ENCODE measurements at regions not wholly inside any gene's neighbourhood (a gene's known extent, or its start where the extent isn't known, plus 50 kb on each side); places are given as distances from the start of the nearest gene placed in this dataset.

DNA sequence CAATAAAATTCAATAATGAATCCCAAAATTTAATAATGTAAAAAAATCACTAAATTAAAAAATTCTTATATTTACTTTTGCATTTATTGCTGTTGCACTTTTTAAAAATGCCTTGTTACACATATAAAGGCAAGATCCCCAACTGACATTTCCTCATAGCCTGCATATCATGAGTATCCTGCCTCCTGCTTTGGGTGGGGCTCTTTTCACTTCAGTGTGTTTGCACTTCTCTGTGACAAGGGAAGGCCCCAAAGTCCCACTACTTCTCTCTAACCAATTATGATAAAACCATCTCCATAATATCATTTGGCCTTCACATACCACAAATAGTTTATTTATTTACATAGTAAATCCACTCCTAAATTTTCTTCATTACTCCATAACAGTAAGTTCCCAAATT, 446.1 kb upstream of the MARCKS start:
- BruUV-seq (replicated peaks), result no TSS peak
- Histone ChIP-seq H3K36me3 (ENCODE audit: control insufficient read depth, insufficient read depth, low read length) (no peaks in the 10 kb centered on the region), H3K9me3 (ENCODE audit: control insufficient read depth, insufficient read depth, low read depth, low read length) (no peaks in the 10 kb centered on the region), H3K4me3 (ENCODE audit: low read depth in 2 of 2, low read length in 2 of 2) (no peak overlapping the region), H3K4me1 (ENCODE audit: control insufficient read depth, insufficient read depth, low read length) (no peaks in the 10 kb centered on the region), H3K27me3 (ENCODE audit: control insufficient read depth, insufficient read depth, low read length) (no peaks in the 10 kb centered on the region), H3K27ac (ENCODE audit: low read length) (no peak overlapping the region)
- POLR2A ChIA-PET, result no interaction called here
- ATAC-seq (no peak), DNase-seq (ENCODE audit: low read depth, low spot score) (no peak)
- CTCF ChIA-PET, result no interaction called here
- in situ Hi-C loops (cut with HindIII; ENCODE audit: low pct_unique_long_range_greater_than_20kb, low sequenced_read_pairs), result no loop called here
- intact Hi-C loops (cut with micrococcal nuclease; ENCODE audit: unreplicated experiment), result loop anchor here (10.0 kb wide), 1 partner anchor 444 kb away; the partner anchor contains the start of gene MARCKS
- no peak for TF ChIP-seq TCF7L2 (IDR thresholded peaks at IDR 0.05; ENCODE audit: low read depth, low read length)
- no peak for TF ChIP-seq SIN3A (IDR thresholded peaks at IDR 0.05; ENCODE audit: borderline replicate concordance, insufficient read depth, low read depth, low read length)
- no peak for TF ChIP-seq POLR2AphosphoS5 (IDR thresholded peaks at IDR 0.05; ENCODE audit: low read depth, low read length)
- TF ChIP-seq, protein P1, sequence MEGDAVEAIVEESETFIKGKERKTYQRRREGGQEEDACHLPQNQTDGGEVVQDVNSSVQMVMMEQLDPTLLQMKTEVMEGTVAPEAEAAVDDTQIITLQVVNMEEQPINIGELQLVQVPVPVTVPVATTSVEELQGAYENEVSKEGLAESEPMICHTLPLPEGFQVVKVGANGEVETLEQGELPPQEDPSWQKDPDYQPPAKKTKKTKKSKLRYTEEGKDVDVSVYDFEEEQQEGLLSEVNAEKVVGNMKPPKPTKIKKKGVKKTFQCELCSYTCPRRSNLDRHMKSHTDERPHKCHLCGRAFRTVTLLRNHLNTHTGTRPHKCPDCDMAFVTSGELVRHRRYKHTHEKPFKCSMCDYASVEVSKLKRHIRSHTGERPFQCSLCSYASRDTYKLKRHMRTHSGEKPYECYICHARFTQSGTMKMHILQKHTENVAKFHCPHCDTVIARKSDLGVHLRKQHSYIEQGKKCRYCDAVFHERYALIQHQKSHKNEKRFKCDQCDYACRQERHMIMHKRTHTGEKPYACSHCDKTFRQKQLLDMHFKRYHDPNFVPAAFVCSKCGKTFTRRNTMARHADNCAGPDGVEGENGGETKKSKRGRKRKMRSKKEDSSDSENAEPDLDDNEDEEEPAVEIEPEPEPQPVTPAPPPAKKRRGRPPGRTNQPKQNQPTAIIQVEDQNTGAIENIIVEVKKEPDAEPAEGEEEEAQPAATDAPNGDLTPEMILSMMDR (IDR thresholded peaks at IDR 0.05), result no peak
- TF ChIP-seq REST (IDR thresholded peaks at IDR 0.05; ENCODE audit: insufficient read depth in 1 of 2, low read depth in 2 of 2, low read length in 1 of 2), result no peak

DNA sequence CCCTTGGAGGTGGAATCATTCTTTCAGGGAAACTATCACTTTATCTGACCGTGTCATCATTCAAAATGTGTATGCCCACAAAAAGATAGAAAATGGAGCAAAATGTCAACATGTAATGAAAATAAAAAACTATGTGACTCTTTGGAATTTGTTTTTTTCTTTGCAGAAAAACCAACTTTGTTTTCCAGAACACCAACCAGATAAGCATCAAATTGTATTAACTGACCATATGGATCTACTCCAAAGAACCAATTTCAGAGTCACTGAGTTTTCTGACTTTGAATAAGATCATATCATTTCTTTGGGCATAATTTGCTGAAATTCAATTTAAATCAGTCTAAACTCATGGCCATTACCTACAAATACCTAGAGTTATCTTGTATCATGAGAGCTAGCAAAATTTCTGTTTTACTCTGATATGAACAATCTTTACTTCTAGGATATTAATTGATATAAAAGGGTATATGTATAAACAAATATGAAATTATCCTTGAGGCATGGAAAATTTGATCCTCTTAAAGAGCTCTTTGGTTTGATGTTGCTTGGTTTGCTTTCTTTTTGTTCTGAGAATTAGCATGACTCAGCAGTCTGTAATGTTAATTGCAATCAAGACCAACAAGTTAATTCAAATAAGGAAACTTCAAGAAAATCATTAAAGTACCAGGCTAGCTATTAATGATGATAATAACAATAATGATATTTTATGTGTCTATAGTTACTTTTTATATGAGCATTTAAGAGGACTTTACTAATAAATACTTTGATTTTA, 444.4 kb upstream of the MARCKS start:
- Histone ChIP-seq H3K4me3 (ENCODE audit: low read depth in 2 of 2, low read length in 2 of 2) (no peak overlapping the region), H3K27ac (ENCODE audit: low read length) (no peak overlapping the region), H3K36me3 (ENCODE audit: control insufficient read depth, insufficient read depth, low read length) (no peaks in the 10 kb centered on the region), H3K9me3 (ENCODE audit: control insufficient read depth, insufficient read depth, low read depth, low read length) (no peaks in the 10 kb centered on the region), H3K27me3 (ENCODE audit: control insufficient read depth, insufficient read depth, low read length) (no peaks in the 10 kb centered on the region), H3K4me1 (ENCODE audit: control insufficient read depth, insufficient read depth, low read length) (no peaks in the 10 kb centered on the region)
- intact Hi-C loops (cut with micrococcal nuclease; ENCODE audit: unreplicated experiment) (loop anchor here (10.0 kb wide), 1 partner anchor 442 kb away; the partner anchor contains the start of gene MARCKS), in situ Hi-C loops (cut with HindIII; ENCODE audit: low pct_unique_long_range_greater_than_20kb, low sequenced_read_pairs) (no loop called here)
- POLR2A ChIA-PET, result no interaction called here
- ATAC-seq (no peak), DNase-seq (ENCODE audit: low read depth, low spot score) (no peak)
- TF ChIP-seq SIN3A (IDR thresholded peaks at IDR 0.05; ENCODE audit: borderline replicate concordance, insufficient read depth, low read depth, low read length), result no peak
- TF ChIP-seq TCF7L2 (IDR thresholded peaks at IDR 0.05; ENCODE audit: low read depth, low read length), result no peak
- TF ChIP-seq, protein P1 (IDR thresholded peaks at IDR 0.05), result no peak
- no peak for TF ChIP-seq POLR2AphosphoS5 (IDR thresholded peaks at IDR 0.05; ENCODE audit: low read depth, low read length)
- no peak for TF ChIP-seq REST (IDR thresholded peaks at IDR 0.05; ENCODE audit: insufficient read depth in 1 of 2, low read depth in 2 of 2, low read length in 1 of 2)
- CTCF ChIA-PET, result no interaction called here
- no TSS peak for BruUV-seq (replicated peaks)
